Progenitor cell of endocrine pancreas (in vitro differentiated cells): ENCODE measurements at regions not wholly inside any gene's neighbourhood (a gene's known extent, or its start where the extent isn't known, plus 50 kb on each side); places are given as distances from the start of the nearest gene placed in this dataset.

Experiments
- DNase-seq: peaks from one replicate; pipeline ENCODE4 v3.0.0; 2021; ENCODE audit warnings: low spot score; ENCODE audit not compliant: unreplicated experiment
- H3K27ac Mint-ChIP-seq: 2 replicates; pipeline ENCODE4 v1.8.0; 2021; ENCODE audit warnings: mild to moderate bottlenecking, moderate library complexity, mixed read lengths
- H3K27me3 Mint-ChIP-seq: 2 replicates; pipeline ENCODE4 v1.8.0; 2021; ENCODE audit warnings: mixed read lengths
- H3K36me3 Mint-ChIP-seq: 2 replicates; pipeline ENCODE4 v1.8.0; 2022; ENCODE audit warnings: mixed read lengths; ENCODE audit not compliant: insufficient read depth
- H3K4me1 Mint-ChIP-seq: 2 replicates; pipeline ENCODE4 v1.8.0; 2021; ENCODE audit warnings: low read depth, mixed read lengths
- H3K4me3 Mint-ChIP-seq: 2 replicates; pipeline ENCODE4 v1.8.0; 2021; ENCODE audit warnings: low read depth, mild to moderate bottlenecking, moderate library complexity, mixed read lengths
- H3K9me3 Mint-ChIP-seq: 2 replicates; pipeline ENCODE4 v1.8.0; 2021; ENCODE audit warnings: low read depth, mixed read lengths
- TF ChIP-seq, protein P1 (sequence below): fragments of 200-600 bp; sonication (generic); IDR thresholded peaks from one replicate; pipeline ENCODE4 v1.5.0; 2021; ENCODE audit warnings: antibody characterized with exemption, mild to moderate bottlenecking; ENCODE audit not compliant: unreplicated experiment

DNA sequence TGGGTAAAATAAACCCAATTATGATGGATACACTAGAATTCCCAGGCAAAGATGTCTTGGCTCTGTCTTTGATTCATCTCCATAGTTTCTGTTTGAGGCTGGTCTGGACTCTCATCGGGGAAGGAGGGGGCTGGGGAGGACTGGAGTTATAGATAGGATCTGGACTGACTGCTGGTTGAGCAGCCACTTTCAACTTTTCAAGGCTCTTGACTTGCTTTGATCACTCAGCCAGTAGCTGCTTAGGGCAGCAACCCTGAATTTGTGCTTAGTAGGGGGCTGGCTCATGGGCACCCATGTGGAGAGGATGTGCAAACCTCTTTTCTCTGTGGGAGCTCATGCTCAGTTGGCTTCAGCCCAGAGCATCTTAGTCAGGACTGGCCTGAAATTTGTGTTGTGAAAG, 114.0 kb upstream of the NEDD9 start:
- Mint-ChIP-seq H3K36me3 (no peaks in the 10 kb centered on the region), H3K9me3 (no peaks in the 10 kb centered on the region), H3K27ac (no peak overlapping the region), H3K4me3 (no peak overlapping the region), H3K4me1 (peaks cover 1% of the 10 kb centered on the region), H3K27me3 (peaks cover 10% of the 10 kb centered on the region)
- no peak for DNase-seq
- TF ChIP-seq, protein P1, sequence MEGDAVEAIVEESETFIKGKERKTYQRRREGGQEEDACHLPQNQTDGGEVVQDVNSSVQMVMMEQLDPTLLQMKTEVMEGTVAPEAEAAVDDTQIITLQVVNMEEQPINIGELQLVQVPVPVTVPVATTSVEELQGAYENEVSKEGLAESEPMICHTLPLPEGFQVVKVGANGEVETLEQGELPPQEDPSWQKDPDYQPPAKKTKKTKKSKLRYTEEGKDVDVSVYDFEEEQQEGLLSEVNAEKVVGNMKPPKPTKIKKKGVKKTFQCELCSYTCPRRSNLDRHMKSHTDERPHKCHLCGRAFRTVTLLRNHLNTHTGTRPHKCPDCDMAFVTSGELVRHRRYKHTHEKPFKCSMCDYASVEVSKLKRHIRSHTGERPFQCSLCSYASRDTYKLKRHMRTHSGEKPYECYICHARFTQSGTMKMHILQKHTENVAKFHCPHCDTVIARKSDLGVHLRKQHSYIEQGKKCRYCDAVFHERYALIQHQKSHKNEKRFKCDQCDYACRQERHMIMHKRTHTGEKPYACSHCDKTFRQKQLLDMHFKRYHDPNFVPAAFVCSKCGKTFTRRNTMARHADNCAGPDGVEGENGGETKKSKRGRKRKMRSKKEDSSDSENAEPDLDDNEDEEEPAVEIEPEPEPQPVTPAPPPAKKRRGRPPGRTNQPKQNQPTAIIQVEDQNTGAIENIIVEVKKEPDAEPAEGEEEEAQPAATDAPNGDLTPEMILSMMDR, result no peak

DNA sequence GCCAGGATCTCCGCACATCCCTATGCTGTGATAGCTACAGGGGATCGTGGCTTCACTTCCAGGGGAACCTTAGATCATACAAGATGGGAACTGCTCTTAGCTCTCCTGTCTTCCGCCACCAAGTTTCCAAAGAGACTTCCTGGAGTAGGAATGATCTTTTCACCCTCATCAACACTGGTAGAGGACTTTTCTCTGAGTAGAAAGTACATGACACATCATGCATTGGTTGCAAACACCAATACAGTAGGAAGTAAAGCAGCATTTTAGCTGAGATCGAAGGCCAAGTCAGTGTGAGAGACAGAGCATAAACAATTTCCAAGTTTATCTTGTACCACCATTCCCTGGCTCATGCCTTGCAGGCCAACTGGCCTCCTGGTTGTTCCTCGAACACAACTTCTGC, 113.1 kb upstream of the NEDD9 start:
- Mint-ChIP-seq H3K4me1 (peaks cover 1% of the 10 kb centered on the region), H3K36me3 (no peaks in the 10 kb centered on the region), H3K9me3 (no peaks in the 10 kb centered on the region), H3K4me3 (no peak overlapping the region), H3K27ac (no peak overlapping the region), H3K27me3 (peaks cover 10% of the 10 kb centered on the region)
- no peak for DNase-seq
- TF ChIP-seq, protein P1, result no peak

DNA sequence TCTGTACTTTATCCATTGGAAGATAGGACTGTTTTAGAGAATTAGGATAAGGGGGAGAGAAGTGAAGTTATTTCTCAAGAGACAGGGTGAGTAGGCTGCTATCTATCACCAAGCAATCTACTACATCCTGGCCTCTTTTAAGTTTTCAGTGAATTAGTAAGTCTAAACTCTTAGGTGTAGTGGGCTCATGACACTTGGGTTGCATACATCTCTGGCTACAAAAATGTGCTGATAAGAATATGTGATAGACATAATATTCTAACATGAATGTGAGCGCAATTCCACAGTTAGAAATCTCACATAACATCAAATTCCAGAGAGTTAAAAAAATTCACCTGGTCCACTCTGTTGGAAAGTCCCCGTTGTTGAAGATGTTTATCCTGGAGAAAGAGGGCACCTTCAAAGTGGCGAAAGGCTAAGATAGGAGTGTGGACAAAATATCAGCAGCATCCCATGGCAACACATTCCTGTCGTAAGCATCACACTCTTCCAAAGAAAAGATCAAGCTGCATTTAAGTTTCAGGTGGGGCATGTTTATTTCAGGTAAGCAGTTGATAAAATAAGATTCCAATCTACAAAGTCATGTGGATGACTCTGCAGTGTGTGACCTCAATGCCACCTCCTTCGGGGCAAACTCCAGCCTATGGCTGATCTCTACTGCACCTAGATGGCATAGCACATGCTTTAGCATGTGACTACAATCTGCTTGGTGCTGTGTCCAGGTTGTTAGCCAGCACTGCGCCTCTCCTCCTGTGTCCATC, 111.7 kb upstream of the NEDD9 start:
- peaks cover 10% of the 10 kb centered on the region for H3K27me3 Mint-ChIP-seq
- TF ChIP-seq, protein P1, result no peak
- H3K27ac Mint-ChIP-seq, result no peak overlapping the region
- no peaks in the 10 kb centered on the region for H3K36me3 Mint-ChIP-seq
- H3K9me3 Mint-ChIP-seq, result no peaks in the 10 kb centered on the region
- H3K4me1 Mint-ChIP-seq, result peaks cover 1% of the 10 kb centered on the region
- DNase-seq, result no peak
- no peak overlapping the region for H3K4me3 Mint-ChIP-seq

DNA sequence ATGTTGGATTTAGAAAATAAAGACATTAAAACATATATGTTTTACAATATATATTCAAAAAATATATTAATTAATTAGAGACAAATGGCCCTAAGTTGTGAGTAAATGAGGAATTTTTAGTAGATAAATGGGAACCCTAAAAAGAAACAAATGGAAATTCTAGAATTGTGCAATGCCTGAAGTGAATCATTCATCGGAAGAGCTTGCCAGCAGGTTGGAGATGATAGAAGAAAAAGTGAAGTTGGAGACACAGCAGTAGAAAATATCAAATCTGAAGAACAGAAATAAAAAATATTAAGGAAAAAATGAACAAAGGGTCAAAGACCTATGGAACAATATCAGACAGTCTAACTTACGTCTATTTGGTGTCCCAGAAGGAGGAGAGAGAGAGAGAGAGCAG, 109.4 kb upstream of the NEDD9 start:
- no peak overlapping the region for H3K4me3 Mint-ChIP-seq
- H3K4me1 Mint-ChIP-seq, result peaks cover 1% of the 10 kb centered on the region
- no peaks in the 10 kb centered on the region for H3K9me3 Mint-ChIP-seq
- H3K36me3 Mint-ChIP-seq, result no peaks in the 10 kb centered on the region
- peaks cover 10% of the 10 kb centered on the region for H3K27me3 Mint-ChIP-seq
- no peak for DNase-seq
- TF ChIP-seq, protein P1, result no peak
- H3K27ac Mint-ChIP-seq, result no peak overlapping the region

DNA sequence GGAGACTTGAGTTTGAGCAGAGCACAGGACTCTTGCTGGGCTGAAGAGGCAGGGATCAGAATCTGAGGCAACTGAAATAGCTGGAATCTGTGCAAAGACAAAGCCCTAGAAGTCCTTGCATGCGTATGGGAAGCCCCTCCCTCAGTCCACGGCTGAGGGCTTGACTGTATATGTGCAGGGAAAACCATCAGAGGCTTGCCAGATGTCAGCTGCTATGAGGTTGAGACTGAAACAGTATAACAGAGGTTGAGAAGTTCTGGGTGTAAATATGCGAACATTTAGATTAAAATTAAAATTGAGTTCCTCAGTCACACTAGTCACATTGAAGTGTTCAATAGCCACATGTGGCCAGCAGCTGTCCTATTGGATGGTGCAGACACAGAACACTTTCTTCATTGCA, 108.8 kb upstream of the NEDD9 start:
- H3K27me3 Mint-ChIP-seq, result peaks cover 10% of the 10 kb centered on the region
- H3K4me1 Mint-ChIP-seq, result peaks cover 1% of the 10 kb centered on the region
- no peak overlapping the region for H3K4me3 Mint-ChIP-seq
- TF ChIP-seq, protein P1, result no peak
- no peaks in the 10 kb centered on the region for H3K9me3 Mint-ChIP-seq
- H3K27ac Mint-ChIP-seq, result no peak overlapping the region
- DNase-seq, result no peak
- no peaks in the 10 kb centered on the region for H3K36me3 Mint-ChIP-seq
